HCT116 (cell line): ENCODE measurements at regions not wholly inside any gene's neighbourhood (a gene's known extent, or its start where the extent isn't known, plus 50 kb on each side); places are given as distances from the start of the nearest gene placed in this dataset.

ENCODE experiments used
- ATAC-seq: fragments of 200-7000 bp; cut with Tn5 transposase; 2 replicates; pipeline ENCODE4 v1.9.1; 2020; ENCODE audit warnings: mild to moderate bottlenecking, moderate library complexity
- BruUV-seq: library from RNA; stranded (reverse); fragments of 400-500 nt; replicated peaks from 2 replicates; lab custom pipeline; 2021; lab: Mats Ljungman, UMichigan
- CTCF ChIA-PET: fragments of 300-600 bp; sonication (Branson Sonifier 250); formaldehyde crosslinking; loops from one replicate; lab custom pipeline; 2021; ENCODE audit warnings: antibody characterized with exemption; lab: Charles Lee
- POLR2A ChIA-PET: fragments of 300-600, 350-600 bp; sonication (Branson Sonifier 250); formaldehyde crosslinking; loops from one replicate; lab custom pipeline; 2021; ENCODE audit warnings: antibody characterized with exemption; lab: Charles Lee
- RAD21 ChIA-PET, 2 experiments: fragments of 300-600 bp; sonication (Branson Sonifier 250); formaldehyde crosslinking; loops; one replicate each; lab custom pipeline; 2023; ENCODE audit warnings: low total read pairs in 2 of 2; ENCODE audit not compliant: uncharacterized antibody in 2 of 2, unreplicated experiment in 2 of 2, low non-redundant PET in 1 of 2; lab: Charles Lee
- DNase-seq: peaks from one replicate; pipeline ENCODE4 v3.0.0-alpha.2; 2010; ENCODE audit warnings: low read depth, low spot score
- H2AFZ ChIP-seq: fragments of 200-600 bp; shearing (Covaris generic), sonication (generic); 2 replicates; pipeline ENCODE4 v1.6.1; 2017; ENCODE audit warnings: low read depth, mixed run types, mixed read lengths, antibody characterized with exemption, low read length; ENCODE audit not compliant: poor library complexity, severe bottlenecking
- H3K27ac ChIP-seq: 2 replicates; pipeline ENCODE4 v1.5.1; 2012; ENCODE audit warnings: low read depth, low read length
- H3K27me3 ChIP-seq: fragments of 200-600 bp; sonication (generic); 2 replicates; pipeline ENCODE4 v1.6.1; 2016; ENCODE audit warnings: mixed run types, low read length, mixed read lengths; ENCODE audit not compliant: insufficient read depth
- H3K36me3 ChIP-seq, 2 experiments: fragments of 200-500 bp in 1 of 2; fragments of 200-600 bp in 1 of 2; sonication (Bioruptor generic) in 1 of 2; sonication (generic) in 1 of 2; 2 replicates each; pipeline versions ENCODE4 v1.5.1 to v1.6.1; 2014 to 2016; ENCODE audit warnings: low read length in 2 of 2, inconsistent platforms in 1 of 2, mixed read lengths in 1 of 2, mixed run types in 1 of 2; ENCODE audit not compliant: insufficient read depth in 2 of 2, control insufficient read depth in 1 of 2
- H3K4me1 ChIP-seq, 2 experiments: fragments of 200-600 bp in 1 of 2; sonication (generic) in 1 of 2; 2 replicates each; pipeline versions ENCODE4 v1.5.1 to v1.6.1; 2012 to 2017; ENCODE audit warnings: low read length in 2 of 2, inconsistent platforms in 1 of 2, mild to moderate bottlenecking in 1 of 2, mixed read lengths in 1 of 2, mixed run types in 1 of 2, moderate library complexity in 1 of 2; ENCODE audit not compliant: insufficient read depth in 2 of 2, control insufficient read depth in 1 of 2
- H3K4me2 ChIP-seq: fragments of 200-600 bp; sonication (generic); 2 replicates; pipeline ENCODE4 v1.6.1; 2017; ENCODE audit warnings: mixed run types, low read length, mixed read lengths
- H3K4me3 ChIP-seq, 2 experiments: fragments of 200-600 bp in 1 of 2; sonication (generic) in 1 of 2; replicated peaks in 1 of 2; 2 replicates each; pipeline ENCODE4 v1.5.1; 2011 to 2016; ENCODE audit warnings: low read length in 2 of 2, control low read depth in 1 of 2, low read depth in 1 of 2, mild to moderate bottlenecking in 1 of 2, mixed read lengths in 1 of 2, mixed run types in 1 of 2
- H3K79me2 ChIP-seq: fragments of 200-600 bp; sonication (generic); 2 replicates; pipeline ENCODE4 v1.6.1; 2017; ENCODE audit warnings: mild to moderate bottlenecking, mixed run types, low read length, moderate library complexity, mixed read lengths; ENCODE audit not compliant: insufficient read depth
- H3K9ac ChIP-seq: fragments of 200-600 bp; sonication (generic); 2 replicates; pipeline ENCODE4 v1.6.1; 2016; ENCODE audit warnings: low read length, mixed read lengths
- H3K9me2 ChIP-seq: fragments of 200-600 bp; sonication (generic), shearing (Covaris generic); 2 replicates; pipeline ENCODE4 v1.6.1; 2017; ENCODE audit warnings: mixed run types, mild to moderate bottlenecking, moderate library complexity; ENCODE audit not compliant: insufficient read depth
- H3K9me3 ChIP-seq, 2 experiments: fragments of 200-500 bp in 1 of 2; fragments of 200-600 bp in 1 of 2; sonication (Bioruptor generic) in 1 of 2; sonication (generic) in 1 of 2; 2 replicates each; pipeline ENCODE4 v1.6.1; 2014 to 2017; ENCODE audit warnings: low read length in 2 of 2, mixed read lengths in 2 of 2, inconsistent platforms in 1 of 2, low read depth in 1 of 2, mild to moderate bottlenecking in 1 of 2, mixed run types in 1 of 2, moderate library complexity in 1 of 2; ENCODE audit not compliant: control insufficient read depth in 1 of 2, insufficient read depth in 1 of 2
- H4K20me1 ChIP-seq: fragments of 200-600 bp; sonication (generic), shearing (Covaris generic); 2 replicates; pipeline ENCODE4 v1.6.1; 2017; ENCODE audit warnings: mixed run types, mild to moderate bottlenecking, moderate library complexity; ENCODE audit not compliant: insufficient read depth
- EZH2 ChIP-seq: fragments of 200-600 bp; sonication (generic); IDR thresholded peaks from 2 replicates; pipeline ENCODE4 v1.6.1; 2017; ENCODE audit warnings: antibody characterized with exemption, mixed run types
- POLR2A ChIP-seq: IDR thresholded peaks from 2 replicates; pipeline ENCODE4 v1.7.0; 2011; ENCODE audit warnings: borderline replicate concordance; ENCODE audit not compliant: insufficient read depth, insufficient read length; ENCODE audit errors: extremely low read depth
- RAD21 ChIP-seq: IDR thresholded peaks from 2 replicates; pipeline ENCODE4 v1.6.1; 2012; ENCODE audit warnings: low read depth, mild to moderate bottlenecking
- ZFX ChIP-seq: fragments of 450-650 bp; IDR thresholded peaks from 2 replicates; pipeline ENCODE4 v1.6.1; 2017
- intact Hi-C: fragments of 100-400 bp; cut with micrococcal nuclease; formaldehyde crosslinking; loops from 2 replicates; pipeline ENCODE4 v1.10.0; 2022
- TF ChIP-seq, protein P1 (sequence below), 3 experiments: fragments of 200-600 bp in 1 of 3; sonication (generic) in 1 of 3; IDR thresholded peaks in 2 of 3; conservative IDR thresholded peaks in 1 of 3; 2 replicates each; pipeline ENCODE4 v1.5.1; 2012 to 2017; ENCODE audit warnings: low read depth in 2 of 3, low read length in 2 of 3, antibody characterized with exemption in 1 of 3, borderline replicate concordance in 1 of 3, control low read depth in 1 of 3, mild to moderate bottlenecking in 1 of 3, mixed read lengths in 1 of 3, mixed run types in 1 of 3, moderate library complexity in 1 of 3; ENCODE audit not compliant: insufficient read depth in 1 of 3
- TF ChIP-seq, protein P2 (sequence below): IDR thresholded peaks from 2 replicates; pipeline ENCODE4 v1.6.1; 2012; ENCODE audit warnings: low read depth
- TF ChIP-seq, protein P3 (sequence below): IDR thresholded peaks from 2 replicates; pipeline ENCODE4 v1.6.1; 2012

DNA sequence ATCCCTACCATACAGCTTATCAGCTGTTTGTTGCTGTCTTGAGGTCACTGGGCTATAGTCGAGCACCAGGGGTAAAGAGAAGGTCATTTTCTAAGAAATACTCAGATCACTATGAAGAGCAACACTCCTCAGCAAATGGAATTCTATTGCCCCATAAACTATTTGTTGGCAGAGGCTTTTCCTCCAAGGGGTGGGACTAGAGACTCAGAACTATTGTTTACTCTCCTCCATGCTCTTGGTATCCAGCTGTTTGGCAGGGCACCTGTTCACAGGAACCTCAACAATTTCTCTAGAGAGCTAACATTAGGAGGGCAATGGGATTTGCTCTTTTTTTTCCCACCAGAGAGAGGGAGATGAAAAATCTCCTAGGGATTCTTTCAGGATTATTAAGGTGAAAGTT is 249.1 kb upstream of the SPRED2 start:
- ATAC-seq, result no peak

More for the DNA sequence above, 249.1 kb upstream of the SPRED2 start:
- Histone ChIP-seq H3K79me2 (no peaks in the 10 kb centered on the region), H3K36me3 (no peaks in the 10 kb centered on the region), H2AFZ (no peak overlapping the region), H3K9me2 (no peaks in the 10 kb centered on the region), H3K9me3 (no peaks in the 10 kb centered on the region), H4K20me1 (no peaks in the 10 kb centered on the region), H3K9ac (no peak overlapping the region), H3K4me2 (no peak overlapping the region), H3K4me1 (no peaks in the 10 kb centered on the region), H3K4me3 (no peak overlapping the region), H3K27me3 (0 out of 2 replicates have a peak, but pooled peaks cover 17% of the 10 kb centered on the region), H3K27ac (no peak overlapping the region)
- no peak for TF ChIP-seq RAD21
- TF ChIP-seq, protein P1, sequence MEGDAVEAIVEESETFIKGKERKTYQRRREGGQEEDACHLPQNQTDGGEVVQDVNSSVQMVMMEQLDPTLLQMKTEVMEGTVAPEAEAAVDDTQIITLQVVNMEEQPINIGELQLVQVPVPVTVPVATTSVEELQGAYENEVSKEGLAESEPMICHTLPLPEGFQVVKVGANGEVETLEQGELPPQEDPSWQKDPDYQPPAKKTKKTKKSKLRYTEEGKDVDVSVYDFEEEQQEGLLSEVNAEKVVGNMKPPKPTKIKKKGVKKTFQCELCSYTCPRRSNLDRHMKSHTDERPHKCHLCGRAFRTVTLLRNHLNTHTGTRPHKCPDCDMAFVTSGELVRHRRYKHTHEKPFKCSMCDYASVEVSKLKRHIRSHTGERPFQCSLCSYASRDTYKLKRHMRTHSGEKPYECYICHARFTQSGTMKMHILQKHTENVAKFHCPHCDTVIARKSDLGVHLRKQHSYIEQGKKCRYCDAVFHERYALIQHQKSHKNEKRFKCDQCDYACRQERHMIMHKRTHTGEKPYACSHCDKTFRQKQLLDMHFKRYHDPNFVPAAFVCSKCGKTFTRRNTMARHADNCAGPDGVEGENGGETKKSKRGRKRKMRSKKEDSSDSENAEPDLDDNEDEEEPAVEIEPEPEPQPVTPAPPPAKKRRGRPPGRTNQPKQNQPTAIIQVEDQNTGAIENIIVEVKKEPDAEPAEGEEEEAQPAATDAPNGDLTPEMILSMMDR (IDR thresholded peaks at IDR 0.05 in 2 of 3, conservative IDR thresholded peaks at IDR 0.05 in 1 of 3; ENCODE audit: borderline replicate concordance in 1 of 3, insufficient read depth in 1 of 3, low read depth in 2 of 3, low read length in 2 of 3), result no peak
- TF ChIP-seq ZFX, result no peak
- TF ChIP-seq, protein P2, sequence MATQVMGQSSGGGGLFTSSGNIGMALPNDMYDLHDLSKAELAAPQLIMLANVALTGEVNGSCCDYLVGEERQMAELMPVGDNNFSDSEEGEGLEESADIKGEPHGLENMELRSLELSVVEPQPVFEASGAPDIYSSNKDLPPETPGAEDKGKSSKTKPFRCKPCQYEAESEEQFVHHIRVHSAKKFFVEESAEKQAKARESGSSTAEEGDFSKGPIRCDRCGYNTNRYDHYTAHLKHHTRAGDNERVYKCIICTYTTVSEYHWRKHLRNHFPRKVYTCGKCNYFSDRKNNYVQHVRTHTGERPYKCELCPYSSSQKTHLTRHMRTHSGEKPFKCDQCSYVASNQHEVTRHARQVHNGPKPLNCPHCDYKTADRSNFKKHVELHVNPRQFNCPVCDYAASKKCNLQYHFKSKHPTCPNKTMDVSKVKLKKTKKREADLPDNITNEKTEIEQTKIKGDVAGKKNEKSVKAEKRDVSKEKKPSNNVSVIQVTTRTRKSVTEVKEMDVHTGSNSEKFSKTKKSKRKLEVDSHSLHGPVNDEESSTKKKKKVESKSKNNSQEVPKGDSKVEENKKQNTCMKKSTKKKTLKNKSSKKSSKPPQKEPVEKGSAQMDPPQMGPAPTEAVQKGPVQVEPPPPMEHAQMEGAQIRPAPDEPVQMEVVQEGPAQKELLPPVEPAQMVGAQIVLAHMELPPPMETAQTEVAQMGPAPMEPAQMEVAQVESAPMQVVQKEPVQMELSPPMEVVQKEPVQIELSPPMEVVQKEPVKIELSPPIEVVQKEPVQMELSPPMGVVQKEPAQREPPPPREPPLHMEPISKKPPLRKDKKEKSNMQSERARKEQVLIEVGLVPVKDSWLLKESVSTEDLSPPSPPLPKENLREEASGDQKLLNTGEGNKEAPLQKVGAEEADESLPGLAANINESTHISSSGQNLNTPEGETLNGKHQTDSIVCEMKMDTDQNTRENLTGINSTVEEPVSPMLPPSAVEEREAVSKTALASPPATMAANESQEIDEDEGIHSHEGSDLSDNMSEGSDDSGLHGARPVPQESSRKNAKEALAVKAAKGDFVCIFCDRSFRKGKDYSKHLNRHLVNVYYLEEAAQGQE, result no peak
- no peak for TF ChIP-seq POLR2A
- no peak for TF ChIP-seq EZH2
- TF ChIP-seq, protein P3, sequence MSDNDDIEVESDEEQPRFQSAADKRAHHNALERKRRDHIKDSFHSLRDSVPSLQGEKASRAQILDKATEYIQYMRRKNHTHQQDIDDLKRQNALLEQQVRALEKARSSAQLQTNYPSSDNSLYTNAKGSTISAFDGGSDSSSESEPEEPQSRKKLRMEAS, result no peak
- no peak for DNase-seq
- intact Hi-C loops, result no loop called here
- RAD21 ChIA-PET, result no interaction called here
- CTCF ChIA-PET, result no interaction called here
- no TSS peak for BruUV-seq
- POLR2A ChIA-PET, result no interaction called here
